Heart left ventricle (tissue), 16 donors: ENCODE measurements at regions not wholly inside any gene's neighbourhood (a gene's known extent, or its start where the extent isn't known, plus 50 kb on each side); places are given as distances from the start of the nearest gene placed in this dataset.

Source experiments
- ATAC-seq, 4 donors: fragments of 200-7000 bp; cut with Tn5 transposase; one replicate each; pipeline ENCODE4 v1.9.1; 2020 to 2022; ENCODE audit warnings: moderate library complexity in 4 of 4, mild to moderate bottlenecking in 3 of 4, moderate number of reproducible peaks in 1 of 4
- DNase-seq, 5 donors: peaks; one replicate each; pipeline ENCODE4 v3.0.0-alpha.2; 2020
- H3K27ac ChIP-seq, 12 donors: fragments of 200-600 bp; sonication (generic) in 4 of 12; one replicate each; pipeline versions ENCODE4 v1.5.0 to v1.8.0; 2016 to 2022; ENCODE audit warnings: mild to moderate bottlenecking in 2 of 12
- H3K27me3 ChIP-seq, 9 donors: fragments of 200-600 bp; sonication (generic) in 2 of 9; one replicate each; pipeline versions ENCODE4 v1.5.1 to v1.8.0; 2016 to 2022; ENCODE audit warnings: mild to moderate bottlenecking in 3 of 9
- H3K36me3 ChIP-seq, 9 donors: fragments of 200-600 bp; sonication (generic) in 2 of 9; one replicate each; pipeline versions ENCODE4 v1.5.0 to v1.8.0; 2018 to 2022; ENCODE audit warnings: mild to moderate bottlenecking in 2 of 9
- H3K4me1 ChIP-seq, 12 donors: fragments of 200-600 bp; sonication (generic) in 4 of 12; one replicate each; pipeline versions ENCODE4 v1.5.0 to v1.8.0; 2016 to 2022; ENCODE audit warnings: mild to moderate bottlenecking in 3 of 12
- H3K4me3 ChIP-seq, 12 donors: fragments of 200-600 bp; sonication (generic) in 4 of 12; one replicate each; pipeline versions ENCODE4 v1.5.0 to v1.8.0; 2017 to 2022; ENCODE audit warnings: mild to moderate bottlenecking in 9 of 12, moderate library complexity in 4 of 12
- H3K9me3 ChIP-seq, 12 donors: fragments of 200-600 bp; sonication (generic) in 4 of 12; one replicate each; pipeline versions ENCODE4 v1.5.0 to v1.8.0; 2016 to 2022; ENCODE audit warnings: mild to moderate bottlenecking in 1 of 12
- CTCF ChIP-seq, 12 donors: fragments of 200-600 bp; sonication (generic) in 4 of 12; IDR thresholded peaks; one replicate each; pipeline versions ENCODE4 v1.5.0 to v1.8.0; 2018 to 2022; ENCODE audit warnings: antibody characterized with exemption in 12 of 12, mild to moderate bottlenecking in 5 of 12
- POLR2A ChIP-seq, 2 donors: fragments of 450-650 bp; IDR thresholded peaks; one replicate each; pipeline ENCODE4 v1.6.1; 2017; ENCODE audit warnings: antibody characterized with exemption in 2 of 2, mild to moderate bottlenecking in 2 of 2, moderate library complexity in 2 of 2
- WGBS, 4 donors: extraction: QIAGEN DNeasy Blood & Tissue Kit in 2 of 4; methylation state at CpG; one replicate each; pipeline versions ENCODE4 v1.1.5 to v1.1.7; 2013 to 2018; 5-methylcytosine and 5-hydroxymethylcytosine counted together
- intact Hi-C, 10 donors: fragments of 100-400 bp; cut with DNase I; formaldehyde crosslinking; loops; one replicate each; pipeline versions ENCODE4 v1.11.1 to v1.14.2; 2022
- donor health status: ischemic (EF 13 %, LVEDD 7.1; RV severe dilation, severe dysfunction).
- donor health status: healthy with polysubstance abuse.
- donor health status: DM: no; HTN: yes; CAD: no.
- donor health status: DM: no; HTN: no; CAD: no.
- donor health status: ischemic (EF 25% LVEDD 6.9; RV normal size, moderate dysfunction).
- donor health status: ischemic (EF 25% LVEDD 5.7; RV mildly dilated, moderate dysfunction).
- donor health status: healthy.
- donor health status: DM: yes; HTN: yes; CAD: no.
- donor health status: ischemic (EF 35%, LVEDD 5.7; RV mildly dilated, moderate dysfunction).
- donor health status: nonischemic (EF 11% LVEDD 7.7; RV severe dilation, severe dysfunction).
- donor health status: DM: yes; HTN: yes; CAD: no.
- donor health status: PGD.
- donor health status: ischemic (EF 29% LVEDD 5.4; RV normal size, mild dysfunction).
- donor health status: nonischemic (EF 23%, LVEDD 6.1; RV moderate dilation, normal function).

- 51 to 58% (median 57%) methylated on average over 4 of the region's 4 CpGs for WGBS, 4 donors
These were observed 95.1 kb upstream of the MRPS22 start for GRCh38 chr3:139248593-139249255.

DNA sequence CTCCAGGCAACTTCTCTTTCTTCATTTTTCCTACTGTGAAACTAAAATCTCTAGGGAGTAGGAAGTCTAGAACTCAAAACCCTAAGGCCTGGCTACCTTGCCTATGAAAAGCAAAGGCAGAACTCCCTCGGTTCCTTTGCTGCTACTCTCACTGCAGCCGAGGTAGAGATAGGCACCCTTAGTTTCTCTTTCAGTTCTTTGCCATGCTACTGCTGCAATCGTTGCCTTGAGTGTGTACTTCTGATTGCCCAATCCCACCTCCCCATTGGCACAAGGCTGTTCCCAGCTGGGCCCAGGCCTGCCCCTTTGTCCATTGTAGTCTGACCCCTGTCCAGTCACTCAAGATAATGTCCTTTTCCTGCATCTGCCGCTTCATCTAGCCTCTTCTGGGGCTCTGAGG, 92.3 kb upstream of the MRPS22 start:
- DNase-seq (no peak), ATAC-seq (no peak)
- H3K9me3 ChIP-seq: no peaks in the 10 kb centered on the region
- WGBS, 4 donors: 76 to 83% (median 77%) methylated on average over 4 of the region's 4 CpGs
- no peaks in the 10 kb centered on the region for H3K4me1 ChIP-seq
- TF ChIP-seq POLR2A (IDR thresholded peaks at IDR 0.05) (no peak), CTCF (IDR thresholded peaks at IDR 0.05) (no peak)
- intact Hi-C loops: no loop called here
- H3K27ac ChIP-seq: no peak overlapping the region
- peaks cover 0 to 6% (median 0%) of the 10 kb centered on the region in 9 donors for H3K27me3 ChIP-seq
- no peaks in the 10 kb centered on the region for H3K36me3 ChIP-seq
- H3K4me3 ChIP-seq: no peak overlapping the region

More at GRCh38 chr3:139248593-139249255, 95.1 kb upstream of the MRPS22 start:
- DNase-seq (no peak), ATAC-seq (no peak)
- H3K36me3 ChIP-seq: no peaks in the 10 kb centered on the region
- H3K4me3 ChIP-seq: no peak overlapping the region
- H3K27me3 ChIP-seq: peaks cover 0 to 11% (median 5%) of the 10 kb centered on the region in 9 donors
- H3K27ac ChIP-seq: no peak overlapping the region
- H3K9me3 ChIP-seq: no peaks in the 10 kb centered on the region
- TF ChIP-seq POLR2A (IDR thresholded peaks at IDR 0.05) (no peak), CTCF (IDR thresholded peaks at IDR 0.05) (no peak)
- no peaks in the 10 kb centered on the region for H3K4me1 ChIP-seq
- intact Hi-C loops: no loop called here

DNA sequence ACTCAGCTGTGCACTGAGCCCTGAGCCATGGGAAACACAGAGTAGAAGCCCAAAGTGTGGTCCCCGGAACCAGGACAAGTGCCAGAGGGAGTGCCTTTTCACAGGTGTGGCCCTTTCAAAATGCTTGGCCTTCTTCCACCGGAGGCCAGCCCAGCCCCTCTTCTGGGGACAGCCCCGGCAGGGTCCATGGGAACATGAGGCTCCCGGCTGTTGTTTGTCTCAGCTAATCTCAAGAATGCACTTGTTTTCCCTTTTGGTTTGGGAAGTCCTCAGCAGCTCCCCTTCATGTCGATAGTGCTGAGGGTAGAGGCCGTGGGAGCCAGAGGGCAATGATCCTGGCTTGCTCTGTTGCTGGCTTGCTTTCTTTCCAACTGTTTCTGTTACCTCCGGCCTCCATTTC, 91.1 kb upstream of the MRPS22 start:
- Histone ChIP-seq H3K4me1 (no peaks in the 10 kb centered on the region), H3K27ac (no peak overlapping the region), H3K27me3 (peaks cover 0 to 6% (median 0%) of the 10 kb centered on the region in 9 donors), H3K36me3 (no peaks in the 10 kb centered on the region), H3K9me3 (no peaks in the 10 kb centered on the region), H3K4me3 (no peak overlapping the region)
- TF ChIP-seq CTCF (IDR thresholded peaks at IDR 0.05) (no peak), POLR2A (IDR thresholded peaks at IDR 0.05) (no peak)
- 53 to 61% (median 57%) methylated on average over 7 of the region's 7 CpGs for WGBS, 4 donors
- ATAC-seq: no peak
- no peak for DNase-seq
- intact Hi-C loops: no loop called here

GRCh38 chr3:139258276-139258675, 85.5 kb upstream of the MRPS22 start:
- no peak for TF ChIP-seq POLR2A (IDR thresholded peaks at IDR 0.05)
- no peak for TF ChIP-seq CTCF (IDR thresholded peaks at IDR 0.05)

More at GRCh38 chr3:139258276-139258675, 85.5 kb upstream of the MRPS22 start:
- ATAC-seq: peak in 3 of 4 donors; percentile 21 to 66 (median 63)
- WGBS, 4 donors: 49 to 57% (median 55%) methylated on average over 4 of the region's 4 CpGs
- Histone ChIP-seq H3K9me3 (no peaks in the 10 kb centered on the region), H3K27me3 (no peaks in the 10 kb centered on the region), H3K4me1 (peaks cover 0 to 9% (median 0%) of the 10 kb centered on the region in 12 donors), H3K27ac (no peak overlapping the region), H3K4me3 (no peak overlapping the region), H3K36me3 (no peaks in the 10 kb centered on the region)
- no peak for DNase-seq
- intact Hi-C loops: no loop called here
